ENCODE measurements at regions not wholly inside any gene's neighbourhood (a gene's known extent, or its start where the extent isn't known, plus 50 kb on each side); places are given as distances from the start of the nearest gene placed in this dataset.
"Not testable (repeated sequence)": the region's sequence is repeated elsewhere in the genome, so short reads cannot be mapped to it uniquely, and the experiment has no call there.

DNA sequence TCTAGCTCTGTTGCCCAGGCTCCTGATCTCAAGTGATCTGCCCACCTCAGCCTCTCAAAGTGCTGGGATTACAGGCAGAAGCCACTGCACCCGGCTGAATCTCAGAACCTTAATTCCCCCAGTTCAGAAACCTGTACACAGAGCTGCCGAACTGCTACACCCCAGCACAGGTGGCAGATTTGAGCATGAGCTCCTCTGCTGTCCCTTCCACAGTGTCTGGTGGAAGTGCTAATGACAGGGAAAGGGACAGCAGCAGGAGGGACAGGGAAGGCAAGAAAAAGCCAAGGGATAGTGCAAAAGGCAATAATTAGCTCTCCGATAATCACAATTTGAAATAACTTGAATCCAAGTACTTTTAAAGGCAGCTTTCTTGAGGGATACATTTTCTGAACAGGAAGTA lies 211.4 kb upstream of the ZNF521 start:
- DNase-seq (ENCODE audit: low read depth in 2 of 2): no peak

- DNase-seq (ENCODE audit: low read depth in 2 of 2): peak; percentile 10 to 30
These were observed 210.0 kb upstream of the ZNF521 start for GRCh38 chr18:25561918-25562317.

DNA sequence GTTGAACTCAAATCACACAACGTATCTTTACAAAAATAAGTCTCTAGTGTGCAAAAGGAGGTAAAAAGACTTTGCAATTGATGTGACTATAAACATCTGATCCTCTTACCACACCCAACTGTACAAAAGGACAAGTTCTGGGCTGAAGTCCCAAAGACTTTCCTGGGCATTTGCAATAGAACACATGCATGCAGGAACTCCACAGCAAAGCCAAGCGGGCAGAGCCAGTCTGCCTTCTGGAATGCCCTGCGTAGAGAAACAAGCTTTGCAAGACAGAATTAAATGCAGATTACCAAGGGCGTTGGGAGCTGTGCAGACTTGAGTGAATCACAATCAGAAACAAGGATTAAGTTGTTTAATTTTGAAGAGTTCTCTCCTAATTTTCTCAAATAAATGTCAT lies 208.4 kb upstream of the ZNF521 start:
- no peak for DNase-seq (ENCODE audit: low read depth in 2 of 2)

DNA sequence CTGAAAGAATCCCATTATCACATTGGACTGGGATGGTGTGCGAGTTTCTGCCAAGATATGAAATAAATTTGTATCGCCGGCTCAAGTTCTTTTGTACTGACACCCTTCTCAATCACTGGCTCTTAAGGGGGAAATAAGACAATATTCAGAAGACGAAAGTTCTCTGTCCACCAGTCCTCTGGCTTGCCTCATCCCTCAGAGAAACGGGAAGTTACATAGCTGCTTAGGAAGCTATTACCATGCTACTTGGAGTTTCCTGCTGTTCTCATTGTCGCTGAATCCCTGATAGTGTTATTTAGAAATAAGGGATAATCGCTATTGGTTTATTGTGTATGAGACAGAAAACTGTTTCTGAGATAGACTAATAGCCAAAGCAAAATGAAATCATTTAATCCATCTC lies 205.0 kb upstream of the ZNF521 start:
- peak in 1 of 2 donors; percentile 28 for DNase-seq (ENCODE audit: low read depth in 2 of 2)

DNA sequence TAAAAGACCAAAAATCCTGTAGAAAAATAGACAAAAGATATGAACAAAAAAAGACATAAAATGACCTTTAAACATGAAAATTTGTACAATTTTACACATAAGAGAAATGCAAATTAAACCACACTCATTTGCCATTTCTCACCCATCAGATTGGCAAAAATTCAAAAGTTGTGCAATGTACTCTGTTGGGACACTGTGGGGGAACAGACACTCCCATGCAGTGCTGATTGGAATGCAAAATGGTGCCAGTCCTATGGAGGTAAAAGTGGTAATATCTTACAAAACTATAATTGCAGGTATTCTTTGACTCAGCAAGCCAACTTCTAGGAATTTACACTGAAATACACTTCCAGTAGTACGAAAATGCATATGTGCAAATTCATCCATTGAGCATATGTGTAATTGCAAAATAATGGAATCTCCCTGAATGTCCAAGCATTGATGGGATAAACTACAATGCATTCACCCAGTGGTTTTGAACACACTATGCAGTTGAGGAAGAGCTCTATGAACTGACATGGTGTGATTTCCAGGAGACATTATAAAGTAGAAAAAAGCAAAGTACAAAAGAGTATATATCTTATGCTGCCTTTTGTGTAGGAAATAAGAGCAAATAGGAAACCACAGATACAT lies 201.8 kb upstream of the ZNF521 start:
- no peak for DNase-seq (ENCODE audit: low read depth in 2 of 2)

DNA sequence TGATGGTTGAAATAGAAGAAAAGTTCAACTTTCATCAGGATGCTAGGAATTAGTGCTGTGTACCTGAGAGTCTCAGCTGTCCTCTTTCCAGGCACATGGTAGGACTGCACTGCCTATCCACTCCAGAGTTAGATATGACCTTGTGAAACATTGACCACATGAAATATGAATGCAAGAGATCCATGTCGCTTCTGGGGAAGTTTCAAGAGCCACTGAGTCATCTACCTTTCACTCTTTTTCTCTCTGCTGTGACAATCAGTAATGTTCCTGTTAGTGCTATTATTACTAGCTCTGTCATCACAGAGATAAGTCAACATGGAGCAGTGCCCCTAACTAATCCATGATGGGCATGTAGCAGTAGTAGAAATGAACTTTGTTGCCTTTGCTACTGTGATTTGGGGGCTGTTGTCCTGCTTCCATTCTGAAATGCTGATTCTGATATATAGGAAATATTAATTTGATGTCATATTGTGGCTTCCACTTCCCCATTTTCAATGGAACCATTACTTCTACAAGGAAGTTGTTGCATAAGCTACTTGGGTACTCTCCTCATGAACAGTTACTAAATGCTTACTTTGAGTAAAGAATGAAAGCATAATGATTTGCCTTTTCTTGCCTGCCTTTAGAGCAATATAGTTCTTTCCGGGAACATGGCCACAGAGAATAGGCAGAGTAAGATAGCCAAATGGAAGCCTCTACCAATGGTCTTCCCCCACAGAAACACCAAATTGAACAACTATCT lies 192.8 kb upstream of the ZNF521 start:
- no peak for DNase-seq (ENCODE audit: low read depth in 2 of 2)

- DNase-seq (ENCODE audit: low read depth in 2 of 2): no peak
These were observed 186.4 kb upstream of the ZNF521 start for GRCh38 chr18:25538175-25538922.

DNA sequence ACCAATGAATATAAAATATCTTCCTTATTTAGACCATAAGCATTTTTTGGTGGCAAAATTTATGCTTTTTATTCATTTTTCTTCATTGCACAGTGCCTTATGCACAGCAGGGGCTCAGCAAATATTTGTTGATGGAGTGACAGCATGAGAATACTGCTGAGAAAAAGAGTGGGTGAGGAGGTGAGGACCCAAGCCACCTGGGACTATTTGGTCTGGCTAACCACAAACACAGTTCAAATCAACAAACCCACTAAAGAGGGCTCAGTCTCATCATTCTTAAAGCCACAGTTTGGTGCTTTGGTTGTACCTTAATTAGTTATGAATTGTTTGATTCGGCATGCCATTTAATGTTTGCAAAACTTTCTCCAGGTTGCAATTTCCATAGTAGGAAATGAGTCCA lies 183.5 kb upstream of the ZNF521 start:
- no peak for DNase-seq (ENCODE audit: low read depth in 2 of 2)

GRCh38 chr18:25534401-25534800 lies 182.4 kb upstream of the ZNF521 start:
- no peak for DNase-seq (ENCODE audit: low read depth in 2 of 2)

- DNase-seq (ENCODE audit: low read depth in 2 of 2): no peak
These were observed 181.3 kb upstream of the ZNF521 start for GRCh38 chr18:25533218-25533617.

DNA sequence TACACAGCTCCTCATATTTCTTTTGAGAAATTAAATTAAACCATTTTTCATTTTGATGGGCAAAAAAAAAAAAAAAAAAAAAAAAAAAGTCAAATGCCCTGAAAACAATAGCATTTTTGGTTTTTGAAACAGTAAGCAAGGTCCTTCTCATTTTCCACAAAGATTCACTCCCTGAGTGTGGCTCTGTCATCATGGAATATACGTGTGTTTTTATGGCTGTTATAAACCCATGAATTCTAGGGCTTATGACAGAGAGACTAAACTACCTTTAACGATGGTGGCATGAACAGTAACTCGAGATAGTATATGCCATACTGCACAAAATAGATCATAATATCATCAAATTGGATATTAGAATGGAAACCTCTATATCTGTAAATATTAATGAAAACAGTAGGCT lies 179.2 kb upstream of the ZNF521 start:
- no peak for DNase-seq (ENCODE audit: low read depth in 2 of 2)

DNA sequence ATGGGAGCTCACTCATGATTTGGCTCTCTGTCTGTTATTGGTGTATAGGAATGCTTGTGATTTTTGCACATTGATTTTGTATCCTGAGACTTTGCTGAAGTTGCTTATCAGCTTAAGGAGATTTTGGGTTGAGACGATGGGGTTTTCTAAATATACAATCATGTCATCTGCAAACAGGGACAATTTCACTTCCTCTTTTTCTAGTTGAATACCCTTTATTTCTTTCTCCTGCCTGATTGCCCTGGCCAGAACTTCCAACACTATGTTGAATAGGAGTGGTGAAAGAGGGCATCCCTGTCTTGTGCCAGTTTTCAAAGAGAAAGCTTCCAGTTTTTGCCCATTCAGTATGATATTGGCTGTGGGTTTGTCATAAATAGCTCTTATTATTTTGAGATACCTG lies 173.8 kb upstream of the ZNF521 start:
- DNase-seq (ENCODE audit: low read depth in 2 of 2): not testable (repeated sequence)

DNA sequence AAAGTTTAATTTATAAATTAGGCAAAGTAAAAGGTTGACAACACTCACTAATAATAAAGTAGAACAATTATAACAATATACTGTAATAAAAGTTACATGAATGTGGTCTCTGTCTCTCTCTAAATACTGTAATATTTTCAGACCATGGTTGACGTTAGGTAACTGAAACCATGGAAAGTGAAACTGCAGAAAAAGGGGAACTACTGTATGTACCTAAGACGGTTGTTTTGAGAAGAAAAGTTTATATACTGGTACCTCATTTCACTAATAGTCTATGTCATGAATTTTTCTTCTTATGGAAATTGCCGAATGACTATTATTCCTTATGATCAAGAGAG lies 166.7 kb upstream of the ZNF521 start:
- DNase-seq (ENCODE audit: low read depth in 2 of 2): peak in 1 of 2 donors; percentile 39

GRCh38 chr18:25517881-25518715 lies 166.1 kb upstream of the ZNF521 start:
- peak in 1 of 2 donors; percentile 99 for DNase-seq (ENCODE audit: low read depth in 2 of 2)

DNA sequence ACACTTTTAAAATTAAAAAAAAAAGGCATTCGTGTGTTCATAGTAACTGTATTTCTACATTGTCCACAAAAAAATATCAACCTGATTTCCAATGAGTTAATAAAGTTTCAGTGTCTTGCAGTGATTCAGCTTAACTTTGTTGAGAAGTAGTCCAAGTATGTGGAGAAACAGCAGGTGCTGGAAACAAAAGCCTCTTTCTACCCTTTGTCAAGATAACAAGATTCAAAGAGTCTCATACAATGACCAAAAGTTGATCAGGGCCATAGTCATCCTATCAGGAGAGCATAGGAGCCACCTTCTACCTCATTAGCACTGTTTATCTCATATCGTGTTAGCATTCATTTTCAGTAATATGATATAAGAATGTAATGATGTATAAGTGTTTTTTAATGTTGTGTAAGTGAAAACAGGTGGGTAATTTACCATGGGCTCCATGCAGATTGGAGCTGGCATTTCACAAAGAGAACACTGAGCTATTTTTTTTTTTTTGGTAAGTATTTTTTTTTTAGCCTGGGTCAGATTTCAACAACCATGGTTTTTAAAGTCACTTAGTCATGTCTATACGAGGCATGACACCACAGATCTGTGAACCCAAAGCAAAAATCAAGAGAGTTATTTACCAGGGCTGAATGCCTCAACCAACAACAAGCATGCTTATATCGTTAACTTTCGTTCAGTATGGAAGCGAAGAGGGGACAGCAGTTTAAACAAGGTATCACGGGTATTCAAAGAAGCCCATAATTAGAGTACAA lies 165.0 kb upstream of the ZNF521 start:
- DNase-seq (ENCODE audit: low read depth in 2 of 2): peak in 1 of 2 donors; percentile 17

DNA sequence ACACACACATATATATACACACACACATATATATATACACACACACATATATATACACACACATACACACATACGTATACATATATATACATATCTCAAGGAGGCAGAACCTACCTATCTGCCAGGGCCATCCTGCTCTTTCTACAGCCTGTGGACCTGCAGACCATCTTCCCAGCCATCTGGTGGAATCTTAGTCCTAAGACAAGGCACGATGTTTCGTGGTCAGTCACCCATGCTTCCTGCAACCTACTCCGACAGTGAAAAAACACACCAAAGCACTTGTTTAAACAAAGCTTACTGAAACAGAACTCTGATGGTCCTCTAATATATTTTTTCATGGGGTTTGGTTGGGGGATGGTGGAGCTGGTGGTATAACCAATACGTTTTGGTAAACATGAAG lies 164.2 kb upstream of the ZNF521 start:
- DNase-seq (ENCODE audit: low read depth in 2 of 2): peak in 1 of 2 donors; percentile 4

DNA sequence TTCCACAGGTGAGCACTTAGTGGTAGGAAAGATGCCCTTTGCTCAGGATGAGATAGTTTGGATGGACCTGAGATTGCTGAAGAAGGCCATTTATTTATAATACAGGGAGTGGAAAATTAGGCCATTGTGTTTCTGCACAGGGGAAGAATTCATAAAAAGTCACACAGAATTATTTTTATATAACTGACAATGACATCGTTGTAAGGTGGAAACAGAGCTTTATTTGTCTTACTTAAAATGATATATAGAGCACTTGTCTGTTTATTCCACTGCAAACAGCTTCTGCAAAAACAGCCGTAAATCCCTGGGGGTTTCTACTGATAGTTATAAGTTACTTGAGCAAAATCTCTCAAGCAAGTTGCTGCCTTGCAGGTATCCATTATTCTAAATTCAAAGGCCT lies 158.1 kb upstream of the ZNF521 start:
- DNase-seq (ENCODE audit: low read depth in 2 of 2): no peak

DNA sequence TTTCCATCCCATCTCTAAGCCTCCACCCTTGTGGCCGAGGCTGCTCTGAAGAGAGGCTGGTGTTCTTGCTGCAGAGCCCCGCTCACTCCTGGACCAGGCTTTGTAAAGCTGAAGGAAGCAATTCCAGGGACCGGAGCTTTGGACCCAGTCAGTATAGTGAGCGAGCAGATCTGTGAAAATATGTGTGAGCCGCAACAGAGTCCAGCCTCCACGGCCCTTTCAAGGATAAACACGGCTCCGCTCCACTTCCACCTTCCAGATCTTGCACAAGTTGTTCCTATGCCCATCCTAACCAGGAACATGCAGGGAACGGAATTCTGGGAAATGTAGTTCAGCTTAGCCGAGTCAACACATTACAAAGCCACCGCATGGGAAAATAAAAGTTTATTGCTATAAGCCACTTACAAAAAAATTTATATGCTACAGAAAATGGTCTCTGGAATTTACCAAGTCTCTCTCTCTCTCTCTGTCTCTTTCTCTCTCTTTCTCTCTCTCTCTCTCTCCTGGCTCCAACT lies 151.7 kb upstream of the ZNF521 start:
- DNase-seq (ENCODE audit: low read depth in 2 of 2): peak; percentile 50 to 77

DNA sequence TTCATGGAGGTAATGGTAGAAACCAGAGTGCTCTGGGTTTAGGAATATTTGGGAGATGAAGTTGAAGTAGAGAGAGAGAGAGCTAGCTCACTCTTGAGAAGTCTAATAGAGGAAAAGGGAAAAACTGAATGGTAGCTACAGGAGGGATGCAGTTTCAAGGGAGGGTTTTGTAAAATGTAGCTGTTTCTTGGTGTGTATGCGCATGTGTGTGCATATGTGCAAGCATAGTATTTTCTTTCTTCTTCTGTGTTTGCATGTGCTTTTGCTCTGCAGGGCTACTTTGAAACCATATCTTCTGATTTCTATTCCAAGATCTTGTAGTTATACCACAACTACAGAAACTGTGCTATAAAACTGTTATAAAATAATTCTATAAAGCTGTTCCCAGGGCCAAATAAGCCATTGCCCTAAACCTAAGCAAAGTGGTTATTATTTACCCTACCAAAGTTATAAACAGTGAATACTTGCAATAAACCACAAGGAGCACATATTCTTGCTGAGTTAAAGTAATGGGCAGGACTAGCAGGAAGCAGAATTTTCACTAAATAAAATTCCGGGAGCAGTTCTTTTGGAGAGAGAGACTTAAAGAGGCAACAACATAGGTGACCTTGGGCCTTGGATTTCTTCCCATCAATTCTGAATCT lies 145.3 kb upstream of the ZNF521 start:
- no peak for DNase-seq (ENCODE audit: low read depth in 2 of 2)

- DNase-seq (ENCODE audit: low read depth in 2 of 2): no peak
These were observed 144.6 kb upstream of the ZNF521 start for GRCh38 chr18:25496544-25496943.
